ENCODE measurements at regions not wholly inside any gene's neighbourhood (a gene's known extent, or its start where the extent isn't known, plus 50 kb on each side); places are given as distances from the start of the nearest gene placed in this dataset.
"Not testable (repeated sequence)": the region's sequence is repeated elsewhere in the genome, so short reads cannot be mapped to it uniquely, and the experiment has no call there.

GRCh38 chr2:88897715-88898114 lies 206.2 kb downstream of the RPIA start:
- no peak for DNase-seq
- H3K9me3 Mint-ChIP-seq, result no peaks in the 10 kb centered on the region
- no peaks in the 10 kb centered on the region for H3K4me1 Mint-ChIP-seq
- peaks cover 8% of the 10 kb centered on the region for H3K27me3 Mint-ChIP-seq
- H3K27ac Mint-ChIP-seq, result no peak overlapping the region
- H3K4me3 Mint-ChIP-seq, result no peak overlapping the region
- H3K36me3 Mint-ChIP-seq, result no peaks in the 10 kb centered on the region

GRCh38 chr2:88903749-88904353 lies 212.4 kb downstream of the RPIA start:
- H3K9me3 Mint-ChIP-seq, result no peaks in the 10 kb centered on the region
- peaks cover 15% of the 10 kb centered on the region for H3K27me3 Mint-ChIP-seq
- H3K36me3 Mint-ChIP-seq, result no peaks in the 10 kb centered on the region
- no peaks in the 10 kb centered on the region for H3K4me1 Mint-ChIP-seq
- DNase-seq, result no peak
- no peak overlapping the region for H3K27ac Mint-ChIP-seq
- H3K4me3 Mint-ChIP-seq, result no peak overlapping the region

GRCh38 chr2:88913280-88913679 lies 221.8 kb downstream of the RPIA start:
- Mint-ChIP-seq H3K27ac (no peak overlapping the region), H3K4me1 (no peaks in the 10 kb centered on the region), H3K36me3 (no peaks in the 10 kb centered on the region), H3K4me3 (no peak overlapping the region), H3K9me3 (no peaks in the 10 kb centered on the region), H3K27me3 (peaks cover 5% of the 10 kb centered on the region)
- no peak for DNase-seq

GRCh38 chr2:88919087-88919738 lies 227.7 kb downstream of the RPIA start:
- peaks cover 5% of the 10 kb centered on the region for H3K27me3 Mint-ChIP-seq
- no peak for DNase-seq
- no peak overlapping the region for H3K4me3 Mint-ChIP-seq
- no peaks in the 10 kb centered on the region for H3K4me1 Mint-ChIP-seq
- no peak overlapping the region for H3K27ac Mint-ChIP-seq
- H3K36me3 Mint-ChIP-seq, result no peaks in the 10 kb centered on the region
- H3K9me3 Mint-ChIP-seq, result no peaks in the 10 kb centered on the region

- H3K9me3 Mint-ChIP-seq, H3K27me3 Mint-ChIP-seq, H3K27ac Mint-ChIP-seq, H3K36me3 Mint-ChIP-seq, H3K4me1 Mint-ChIP-seq, H3K4me3 Mint-ChIP-seq, DNase-seq: not testable (repeated sequence)
Measured at GRCh38 chr2:88920399-88920798, 228.9 kb downstream of the RPIA start.

- Mint-ChIP-seq H3K27ac (no peak overlapping the region), H3K9me3 (no peaks in the 10 kb centered on the region), H3K27me3 (peaks cover 5% of the 10 kb centered on the region), H3K4me3 (no peak overlapping the region), H3K4me1 (no peaks in the 10 kb centered on the region), H3K36me3 (no peaks in the 10 kb centered on the region)
- no peak for DNase-seq
Measured at GRCh38 chr2:88924533-88924932, 233.1 kb downstream of the RPIA start.

- H3K4me3 Mint-ChIP-seq, result no peak overlapping the region
- no peak for DNase-seq
- no peaks in the 10 kb centered on the region for H3K4me1 Mint-ChIP-seq
- peaks cover 5% of the 10 kb centered on the region for H3K27me3 Mint-ChIP-seq
- no peaks in the 10 kb centered on the region for H3K9me3 Mint-ChIP-seq
- H3K36me3 Mint-ChIP-seq, result no peaks in the 10 kb centered on the region
- no peak overlapping the region for H3K27ac Mint-ChIP-seq
Measured at GRCh38 chr2:88925770-88926462, 234.4 kb downstream of the RPIA start.

- no peaks in the 10 kb centered on the region for H3K36me3 Mint-ChIP-seq
- no peaks in the 10 kb centered on the region for H3K4me1 Mint-ChIP-seq
- H3K27me3 Mint-ChIP-seq, result no peaks in the 10 kb centered on the region
- no peak overlapping the region for H3K27ac Mint-ChIP-seq
- DNase-seq, result no peak
- no peak overlapping the region for H3K4me3 Mint-ChIP-seq
- no peaks in the 10 kb centered on the region for H3K9me3 Mint-ChIP-seq
Measured at GRCh38 chr2:88927128-88927527, 235.7 kb downstream of the RPIA start.

GRCh38 chr2:88930659-88931058 lies 239.2 kb downstream of the RPIA start:
- peaks cover 2% of the 10 kb centered on the region for H3K4me1 Mint-ChIP-seq
- no peak overlapping the region for H3K4me3 Mint-ChIP-seq
- no peak overlapping the region for H3K27ac Mint-ChIP-seq
- DNase-seq, result no peak
- no peaks in the 10 kb centered on the region for H3K27me3 Mint-ChIP-seq
- H3K36me3 Mint-ChIP-seq, result no peaks in the 10 kb centered on the region
- H3K9me3 Mint-ChIP-seq, result no peaks in the 10 kb centered on the region

GRCh38 chr2:88932686-88933085 lies 241.2 kb downstream of the RPIA start:
- H3K27ac Mint-ChIP-seq, result no peak overlapping the region
- H3K4me1 Mint-ChIP-seq, result peaks cover 2% of the 10 kb centered on the region
- no peaks in the 10 kb centered on the region for H3K36me3 Mint-ChIP-seq
- DNase-seq, result no peak
- no peak overlapping the region for H3K4me3 Mint-ChIP-seq
- no peaks in the 10 kb centered on the region for H3K27me3 Mint-ChIP-seq
- no peaks in the 10 kb centered on the region for H3K9me3 Mint-ChIP-seq

GRCh38 chr2:88933091-88933490 lies 241.6 kb downstream of the RPIA start:
- no peak for DNase-seq
- Mint-ChIP-seq H3K27ac (no peak overlapping the region), H3K4me3 (no peak overlapping the region), H3K36me3 (no peaks in the 10 kb centered on the region), H3K27me3 (no peaks in the 10 kb centered on the region), H3K4me1 (peaks cover 2% of the 10 kb centered on the region), H3K9me3 (no peaks in the 10 kb centered on the region)

- no peaks in the 10 kb centered on the region for H3K27me3 Mint-ChIP-seq
- no peaks in the 10 kb centered on the region for H3K9me3 Mint-ChIP-seq
- no peak overlapping the region for H3K4me3 Mint-ChIP-seq
- DNase-seq, result no peak
- no peak overlapping the region for H3K27ac Mint-ChIP-seq
- no peaks in the 10 kb centered on the region for H3K36me3 Mint-ChIP-seq
- peaks cover 2% of the 10 kb centered on the region for H3K4me1 Mint-ChIP-seq
Measured at GRCh38 chr2:88933980-88934379, 242.5 kb downstream of the RPIA start.

GRCh38 chr2:88941178-88941577 lies 249.7 kb downstream of the RPIA start:
- H3K4me3 Mint-ChIP-seq, H3K27ac Mint-ChIP-seq, H3K9me3 Mint-ChIP-seq, H3K36me3 Mint-ChIP-seq, DNase-seq, H3K4me1 Mint-ChIP-seq, H3K27me3 Mint-ChIP-seq: not testable (repeated sequence)

- Mint-ChIP-seq H3K4me3 (no peak overlapping the region), H3K9me3 (no peaks in the 10 kb centered on the region), H3K27ac (no peak overlapping the region)
Measured at GRCh38 chr2:88942798-88943197, 251.3 kb downstream of the RPIA start.

GRCh38 chr2:88949336-88949735 lies 257.9 kb downstream of the RPIA start:
- no peaks in the 10 kb centered on the region for H3K9me3 Mint-ChIP-seq
- H3K4me3 Mint-ChIP-seq, result no peak overlapping the region
- DNase-seq, result no peak
- H3K36me3 Mint-ChIP-seq, result no peaks in the 10 kb centered on the region
- no peak overlapping the region for H3K27ac Mint-ChIP-seq
- H3K27me3 Mint-ChIP-seq, result peaks cover 9% of the 10 kb centered on the region
- no peaks in the 10 kb centered on the region for H3K4me1 Mint-ChIP-seq

More at GRCh38 chr2:88942798-88943197, 251.3 kb downstream of the RPIA start:
- no peak for DNase-seq
- no peaks in the 10 kb centered on the region for H3K4me1 Mint-ChIP-seq
- peaks cover 3% of the 10 kb centered on the region for H3K27me3 Mint-ChIP-seq
- H3K36me3 Mint-ChIP-seq, result no peaks in the 10 kb centered on the region

GRCh38 chr2:88950010-88950409 lies 258.5 kb downstream of the RPIA start:
- H3K27me3 Mint-ChIP-seq, result peaks cover 9% of the 10 kb centered on the region
- no peak for DNase-seq
- H3K36me3 Mint-ChIP-seq, result no peaks in the 10 kb centered on the region
- H3K4me1 Mint-ChIP-seq, result no peaks in the 10 kb centered on the region
- H3K27ac Mint-ChIP-seq, result no peak overlapping the region
- H3K9me3 Mint-ChIP-seq, result no peaks in the 10 kb centered on the region
- H3K4me3 Mint-ChIP-seq, result no peak overlapping the region

All from activated naive CD8-positive, alpha-beta T cell treated with anti-CD3 and anti-CD28 coated beads for 36 hours (primary cell).